Chondrocyte (in vitro differentiated cells): ENCODE measurements at regions not wholly inside any gene's neighbourhood (a gene's known extent, or its start where the extent isn't known, plus 50 kb on each side); places are given as distances from the start of the nearest gene placed in this dataset.
"Not testable (repeated sequence)": the region's sequence is repeated elsewhere in the genome, so short reads cannot be mapped to it uniquely, and the experiment has no call there.

Experiments used
- DNase-seq: peaks from one replicate; pipeline ENCODE4 v3.0.0; 2021; ENCODE audit warnings: mixed read lengths, low spot score
- H3K27ac Mint-ChIP-seq: one replicate; pipeline ENCODE4 v1.8.0; 2021; ENCODE audit warnings: mild to moderate bottlenecking, moderate library complexity, mixed read lengths; ENCODE audit not compliant: unreplicated experiment
- H3K27me3 Mint-ChIP-seq: 2 replicates; pipeline ENCODE4 v1.8.0; 2021; ENCODE audit warnings: low read depth, mixed read lengths
- H3K36me3 Mint-ChIP-seq: 2 replicates; pipeline ENCODE4 v1.8.0; 2021; ENCODE audit warnings: low read depth, mixed read lengths
- H3K4me1 Mint-ChIP-seq: 2 replicates; pipeline ENCODE4 v1.8.0; 2021; ENCODE audit warnings: low read depth, mild to moderate bottlenecking, mixed read lengths
- H3K4me3 Mint-ChIP-seq: one replicate; pipeline ENCODE4 v1.8.0; 2021; ENCODE audit warnings: mild to moderate bottlenecking, moderate library complexity, mixed read lengths; ENCODE audit not compliant: unreplicated experiment
- H3K9me3 Mint-ChIP-seq: 2 replicates; pipeline ENCODE4 v1.8.0; 2021; ENCODE audit warnings: low read depth, mixed read lengths
- CTCF ChIP-seq: fragments of 200-600 bp; sonication (generic); IDR thresholded peaks from 2 replicates; pipeline ENCODE4 v1.5.0; 2021; ENCODE audit warnings: antibody characterized with exemption, mild to moderate bottlenecking, moderate library complexity

- no peaks in the 10 kb centered on the region for H3K36me3 Mint-ChIP-seq
- H3K4me3 Mint-ChIP-seq = no peak overlapping the region
- no peak overlapping the region for H3K27ac Mint-ChIP-seq
- peaks cover 7% of the 10 kb centered on the region for H3K4me1 Mint-ChIP-seq
- DNase-seq = no peak
- TF ChIP-seq CTCF = no peak
- H3K27me3 Mint-ChIP-seq = peaks cover 8% of the 10 kb centered on the region
- no peaks in the 10 kb centered on the region for H3K9me3 Mint-ChIP-seq
Measured at GRCh38 chr2:21230140-21230539, 106.4 kb downstream of the TDRD15 start.

- peaks cover 17% of the 10 kb centered on the region for H3K27me3 Mint-ChIP-seq
Measured at GRCh38 chr2:21231985-21232384, 108.2 kb downstream of the TDRD15 start.

GRCh38 chr2:21233194-21233593 lies 109.4 kb downstream of the TDRD15 start:
- Mint-ChIP-seq H3K27ac (no peak overlapping the region), H3K4me3 (no peak overlapping the region), H3K36me3 (no peaks in the 10 kb centered on the region), H3K9me3 (no peaks in the 10 kb centered on the region), H3K4me1 (peaks cover 7% of the 10 kb centered on the region), H3K27me3 (peaks cover 24% of the 10 kb centered on the region)
- no peak for TF ChIP-seq CTCF
- no peak for DNase-seq

More at GRCh38 chr2:21231985-21232384, 108.2 kb downstream of the TDRD15 start:
- H3K9me3 Mint-ChIP-seq = no peaks in the 10 kb centered on the region
- H3K4me1 Mint-ChIP-seq = peaks cover 7% of the 10 kb centered on the region
- H3K4me3 Mint-ChIP-seq = no peak overlapping the region
- no peak overlapping the region for H3K27ac Mint-ChIP-seq
- no peak for TF ChIP-seq CTCF
- no peak for DNase-seq
- H3K36me3 Mint-ChIP-seq = no peaks in the 10 kb centered on the region

GRCh38 chr2:21234001-21234400 lies 110.2 kb downstream of the TDRD15 start:
- Mint-ChIP-seq H3K27me3 (peaks cover 24% of the 10 kb centered on the region), H3K36me3 (no peaks in the 10 kb centered on the region), H3K27ac (no peak overlapping the region), H3K4me3 (no peak overlapping the region), H3K9me3 (no peaks in the 10 kb centered on the region), H3K4me1 (peaks cover 4% of the 10 kb centered on the region)
- TF ChIP-seq CTCF = no peak
- no peak for DNase-seq

GRCh38 chr2:21234464-21235120 lies 110.8 kb downstream of the TDRD15 start:
- DNase-seq = no peak
- no peaks in the 10 kb centered on the region for H3K4me1 Mint-ChIP-seq
- no peak overlapping the region for H3K27ac Mint-ChIP-seq
- peaks cover 26% of the 10 kb centered on the region for H3K27me3 Mint-ChIP-seq
- no peaks in the 10 kb centered on the region for H3K36me3 Mint-ChIP-seq
- H3K4me3 Mint-ChIP-seq = no peak overlapping the region
- no peaks in the 10 kb centered on the region for H3K9me3 Mint-ChIP-seq
- peak; percentile 23 for TF ChIP-seq CTCF

- not testable (repeated sequence) for H3K4me3 Mint-ChIP-seq, DNase-seq, H3K4me1 Mint-ChIP-seq, H3K36me3 Mint-ChIP-seq, H3K27ac Mint-ChIP-seq
- Mint-ChIP-seq H3K27me3 (peaks cover 18% of the 10 kb centered on the region), H3K9me3 (peaks cover 14% of the 10 kb centered on the region)
Measured at GRCh38 chr2:21239749-21240148, 116.0 kb downstream of the TDRD15 start.
